Activated B cell treated with CpG ODN at 0.5 μM for 24 hours (primary cell): ENCODE measurements at regions not wholly inside any gene's neighbourhood (a gene's known extent, or its start where the extent isn't known, plus 50 kb on each side); places are given as distances from the start of the nearest gene placed in this dataset.
"Not testable (repeated sequence)": the region's sequence is repeated elsewhere in the genome, so short reads cannot be mapped to it uniquely, and the experiment has no call there.

ENCODE experiments used
- ATAC-seq: fragments of 200-7000 bp; cut with Tn5 transposase; one replicate; pipeline ENCODE4 v1.10.0; 2021; ENCODE audit warnings: low read depth, mild to moderate bottlenecking, moderate library complexity
- CTCF ChIA-PET: fragments of 350-600 bp; sonication (Branson Sonifier 250); formaldehyde crosslinking; loops from one replicate; lab custom pipeline; 2021; ENCODE audit warnings: antibody characterized with exemption; lab: Charles Lee
- POLR2A ChIA-PET: fragments of 350-600 bp; sonication (Branson Sonifier 250); formaldehyde crosslinking; loops from one replicate; lab custom pipeline; 2021; ENCODE audit warnings: antibody characterized with exemption; lab: Charles Lee
- DNase-seq: peaks from one replicate; pipeline ENCODE4 v3.0.0; 2022
- H3K27ac Mint-ChIP-seq: one replicate; pipeline ENCODE4 v1.8.0; 2020; ENCODE audit warnings: mixed read lengths
- H3K27me3 Mint-ChIP-seq: one replicate; pipeline ENCODE4 v1.8.0; 2021; ENCODE audit warnings: mixed read lengths
- H3K36me3 Mint-ChIP-seq: one replicate; pipeline ENCODE4 v1.8.0; 2021; ENCODE audit warnings: low read depth, mixed read lengths
- H3K4me1 Mint-ChIP-seq: one replicate; pipeline ENCODE4 v1.8.0; 2021; ENCODE audit warnings: mixed read lengths
- H3K4me3 Mint-ChIP-seq: one replicate; pipeline ENCODE4 v1.8.0; 2020; ENCODE audit warnings: mild to moderate bottlenecking, mixed read lengths
- H3K9me3 Mint-ChIP-seq: one replicate; pipeline ENCODE4 v1.8.0; 2020; ENCODE audit warnings: mixed read lengths
- intact Hi-C: fragments of 100-400 bp; cut with micrococcal nuclease; formaldehyde crosslinking; loops from one replicate; pipeline ENCODE4 v1.15.1; 2024
- TF ChIP-seq, protein P1 (sequence below): fragments of 200-600 bp; IDR thresholded peaks from one replicate; pipeline ENCODE4 v1.8.0; 2022; ENCODE audit warnings: antibody characterized with exemption, mild to moderate bottlenecking

DNA sequence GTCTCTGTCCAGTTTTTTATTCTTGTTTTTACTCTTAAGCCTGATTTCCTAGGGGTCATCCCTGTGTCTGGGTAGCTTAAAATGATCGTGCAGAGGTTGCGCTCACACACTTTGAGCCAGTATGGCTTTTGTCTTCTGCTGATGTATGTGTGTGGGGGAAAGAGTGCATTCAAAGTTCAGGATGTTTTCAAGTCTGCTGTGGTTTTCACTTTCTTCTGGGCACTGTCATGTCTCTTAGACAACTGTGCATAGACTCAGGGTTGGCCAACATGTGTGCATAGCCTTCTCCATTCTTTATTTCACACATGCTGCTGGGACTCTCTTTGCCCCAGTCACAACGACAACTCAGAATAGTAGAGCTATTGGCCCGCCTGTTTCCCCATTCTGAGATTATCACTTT, 139.1 kb downstream of the WNT7A start:
- ATAC-seq: no peak
- H3K27ac Mint-ChIP-seq: no peak overlapping the region
- ChIA-PET CTCF (no interaction called here), POLR2A (no interaction called here)
- H3K4me3 Mint-ChIP-seq: no peak overlapping the region
- no peak for DNase-seq
- no peaks in the 10 kb centered on the region for H3K36me3 Mint-ChIP-seq
- peaks cover 16% of the 10 kb centered on the region for H3K27me3 Mint-ChIP-seq
- no peaks in the 10 kb centered on the region for H3K4me1 Mint-ChIP-seq
- intact Hi-C loops: no loop called here
- H3K9me3 Mint-ChIP-seq: peaks cover 26% of the 10 kb centered on the region
- TF ChIP-seq, protein P1, sequence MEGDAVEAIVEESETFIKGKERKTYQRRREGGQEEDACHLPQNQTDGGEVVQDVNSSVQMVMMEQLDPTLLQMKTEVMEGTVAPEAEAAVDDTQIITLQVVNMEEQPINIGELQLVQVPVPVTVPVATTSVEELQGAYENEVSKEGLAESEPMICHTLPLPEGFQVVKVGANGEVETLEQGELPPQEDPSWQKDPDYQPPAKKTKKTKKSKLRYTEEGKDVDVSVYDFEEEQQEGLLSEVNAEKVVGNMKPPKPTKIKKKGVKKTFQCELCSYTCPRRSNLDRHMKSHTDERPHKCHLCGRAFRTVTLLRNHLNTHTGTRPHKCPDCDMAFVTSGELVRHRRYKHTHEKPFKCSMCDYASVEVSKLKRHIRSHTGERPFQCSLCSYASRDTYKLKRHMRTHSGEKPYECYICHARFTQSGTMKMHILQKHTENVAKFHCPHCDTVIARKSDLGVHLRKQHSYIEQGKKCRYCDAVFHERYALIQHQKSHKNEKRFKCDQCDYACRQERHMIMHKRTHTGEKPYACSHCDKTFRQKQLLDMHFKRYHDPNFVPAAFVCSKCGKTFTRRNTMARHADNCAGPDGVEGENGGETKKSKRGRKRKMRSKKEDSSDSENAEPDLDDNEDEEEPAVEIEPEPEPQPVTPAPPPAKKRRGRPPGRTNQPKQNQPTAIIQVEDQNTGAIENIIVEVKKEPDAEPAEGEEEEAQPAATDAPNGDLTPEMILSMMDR: no peak

DNA sequence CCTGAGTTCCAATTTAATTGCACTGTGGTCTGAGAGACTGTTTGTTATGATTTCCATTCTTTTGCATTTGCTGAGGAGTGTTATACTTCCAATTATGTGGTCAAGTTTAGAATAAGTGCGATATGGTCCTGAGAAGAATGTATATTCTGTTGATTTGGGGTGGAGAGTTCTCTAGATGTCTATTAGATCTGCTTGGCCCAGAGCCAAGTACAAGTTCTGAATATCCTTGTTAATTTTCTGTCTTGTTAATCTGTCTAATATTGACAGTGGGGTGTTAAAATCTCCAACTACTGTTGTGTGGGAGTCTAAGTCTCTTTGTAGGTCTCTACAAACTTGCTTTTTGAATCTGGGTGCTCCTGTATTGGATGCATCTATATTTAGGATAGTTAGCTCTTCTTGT, 146.1 kb downstream of the WNT7A start:
- H3K27ac Mint-ChIP-seq, CTCF ChIA-PET, H3K4me3 Mint-ChIP-seq, H3K4me1 Mint-ChIP-seq, intact Hi-C loops, POLR2A ChIA-PET, DNase-seq, ATAC-seq, H3K36me3 Mint-ChIP-seq: not testable (repeated sequence)
- Mint-ChIP-seq H3K27me3 (peaks cover 37% of the 10 kb centered on the region), H3K9me3 (peaks cover 31% of the 10 kb centered on the region)

DNA sequence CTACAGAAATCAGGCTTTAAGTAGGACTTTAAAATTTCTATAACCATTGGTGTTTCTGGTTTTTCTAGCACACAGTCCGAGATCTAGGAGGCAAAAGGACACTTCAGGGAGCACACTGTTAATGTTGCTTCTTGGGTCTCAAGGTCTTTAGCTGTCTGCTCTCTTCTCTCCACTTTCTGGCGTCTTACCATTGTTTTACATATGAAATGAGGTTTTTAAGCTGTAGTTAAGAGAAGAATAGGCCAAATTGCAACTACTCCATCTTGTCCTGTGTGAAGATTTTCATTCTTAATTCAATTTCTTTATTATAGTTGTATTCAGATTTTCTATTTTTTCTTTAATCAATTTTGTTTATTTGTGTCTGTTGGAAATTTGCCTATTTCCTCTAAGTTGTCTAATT, 151.4 kb downstream of the WNT7A start:
- DNase-seq (no peak), ATAC-seq (no peak)
- no peak overlapping the region for H3K4me3 Mint-ChIP-seq
- ChIA-PET POLR2A (no interaction called here), CTCF (no interaction called here)
- H3K36me3 Mint-ChIP-seq: no peaks in the 10 kb centered on the region
- no peaks in the 10 kb centered on the region for H3K4me1 Mint-ChIP-seq
- TF ChIP-seq, protein P1: no peak
- peaks cover 26% of the 10 kb centered on the region for H3K27me3 Mint-ChIP-seq
- peaks cover 9% of the 10 kb centered on the region for H3K9me3 Mint-ChIP-seq
- no peak overlapping the region for H3K27ac Mint-ChIP-seq
- intact Hi-C loops: no loop called here

DNA sequence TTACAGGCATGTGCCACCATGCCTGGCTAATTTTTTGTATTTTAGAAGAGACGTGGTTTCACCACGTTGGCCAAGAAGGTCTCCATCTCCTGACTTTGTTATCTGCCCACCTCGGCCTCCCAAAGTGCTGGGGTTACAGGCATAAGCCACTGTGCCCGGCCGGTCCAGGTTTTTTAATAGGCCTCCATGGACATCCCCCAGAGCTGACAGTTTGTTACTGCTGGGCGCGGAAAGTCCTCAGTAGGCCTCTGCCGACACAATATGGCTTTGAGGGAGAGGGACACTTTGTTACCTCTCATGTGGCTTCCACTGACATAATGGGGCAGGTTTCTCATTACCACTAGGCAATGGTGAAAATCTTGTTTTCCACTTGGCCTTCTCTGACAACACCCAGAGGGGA, 152.0 kb downstream of the WNT7A start:
- ATAC-seq: no peak
- ChIA-PET POLR2A (no interaction called here), CTCF (no interaction called here)
- TF ChIP-seq, protein P1: no peak
- Mint-ChIP-seq H3K4me1 (no peaks in the 10 kb centered on the region), H3K4me3 (no peak overlapping the region), H3K27me3 (peaks cover 22% of the 10 kb centered on the region), H3K27ac (no peak overlapping the region), H3K9me3 (peaks cover 11% of the 10 kb centered on the region), H3K36me3 (no peaks in the 10 kb centered on the region)
- no peak for DNase-seq
- intact Hi-C loops: no loop called here

DNA sequence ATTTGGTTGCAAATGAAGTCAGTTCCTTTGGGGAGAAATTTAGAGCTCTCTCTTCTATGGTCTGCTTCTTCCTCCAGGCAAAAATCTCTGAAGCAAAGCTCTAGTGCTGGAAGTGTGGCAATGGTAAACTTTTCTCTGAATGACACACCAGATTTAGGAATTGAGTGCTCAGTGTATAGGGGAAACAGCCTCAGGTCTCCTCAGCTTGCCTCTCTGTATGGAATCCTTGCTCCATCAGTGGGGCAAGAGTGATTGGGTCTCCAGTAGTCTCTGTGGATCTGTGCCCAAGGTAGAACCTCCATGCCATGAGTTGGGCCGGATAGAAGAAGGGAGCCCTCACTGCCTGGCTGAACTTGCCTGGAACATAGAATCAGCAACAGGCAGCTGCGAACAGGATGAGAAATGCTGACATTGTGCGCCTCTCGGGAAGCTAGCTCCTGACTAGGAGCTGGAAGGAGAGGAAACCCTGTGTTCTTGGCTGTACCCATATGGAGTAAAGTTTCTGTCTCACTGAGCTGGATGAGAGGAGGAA, 156.1 kb downstream of the WNT7A start:
- ATAC-seq: no peak
- no peaks in the 10 kb centered on the region for H3K36me3 Mint-ChIP-seq

More for the DNA sequence above, 156.1 kb downstream of the WNT7A start:
- POLR2A ChIA-PET: no interaction called here
- Mint-ChIP-seq H3K27ac (no peak overlapping the region), H3K4me1 (no peaks in the 10 kb centered on the region), H3K9me3 (peaks cover 10% of the 10 kb centered on the region), H3K4me3 (no peak overlapping the region), H3K27me3 (peaks cover 10% of the 10 kb centered on the region)
- TF ChIP-seq, protein P1: no peak
- DNase-seq: peak; percentile 0
- CTCF ChIA-PET: no interaction called here
- intact Hi-C loops: no loop called here
